ENCODE measurements at regions not wholly inside any gene's neighbourhood (a gene's known extent, or its start where the extent isn't known, plus 50 kb on each side); places are given as distances from the start of the nearest gene placed in this dataset.

DNA sequence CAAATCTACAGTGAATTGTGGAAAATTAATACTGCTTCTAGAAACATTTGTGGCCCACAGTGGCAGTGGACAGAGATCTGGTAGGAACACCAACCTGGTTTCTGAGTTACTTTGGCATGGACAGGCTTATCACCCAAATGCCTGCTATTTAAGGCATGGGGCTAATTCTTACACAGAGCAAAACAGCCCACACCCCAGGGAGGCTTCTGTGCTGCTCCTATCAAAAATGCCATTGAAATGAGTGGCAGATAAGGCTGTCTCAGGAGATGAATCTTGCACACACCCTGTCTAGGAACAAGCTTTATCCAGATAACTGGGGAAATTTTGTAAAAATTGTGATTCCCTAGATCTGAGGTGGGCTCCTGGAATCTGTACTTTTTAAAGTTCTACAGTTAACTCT, 307.1 kb downstream of the TLE1 start:
- no peak for TF ChIP-seq EZH2 (IDR thresholded peaks at IDR 0.05)
- TF ChIP-seq, protein P1, sequence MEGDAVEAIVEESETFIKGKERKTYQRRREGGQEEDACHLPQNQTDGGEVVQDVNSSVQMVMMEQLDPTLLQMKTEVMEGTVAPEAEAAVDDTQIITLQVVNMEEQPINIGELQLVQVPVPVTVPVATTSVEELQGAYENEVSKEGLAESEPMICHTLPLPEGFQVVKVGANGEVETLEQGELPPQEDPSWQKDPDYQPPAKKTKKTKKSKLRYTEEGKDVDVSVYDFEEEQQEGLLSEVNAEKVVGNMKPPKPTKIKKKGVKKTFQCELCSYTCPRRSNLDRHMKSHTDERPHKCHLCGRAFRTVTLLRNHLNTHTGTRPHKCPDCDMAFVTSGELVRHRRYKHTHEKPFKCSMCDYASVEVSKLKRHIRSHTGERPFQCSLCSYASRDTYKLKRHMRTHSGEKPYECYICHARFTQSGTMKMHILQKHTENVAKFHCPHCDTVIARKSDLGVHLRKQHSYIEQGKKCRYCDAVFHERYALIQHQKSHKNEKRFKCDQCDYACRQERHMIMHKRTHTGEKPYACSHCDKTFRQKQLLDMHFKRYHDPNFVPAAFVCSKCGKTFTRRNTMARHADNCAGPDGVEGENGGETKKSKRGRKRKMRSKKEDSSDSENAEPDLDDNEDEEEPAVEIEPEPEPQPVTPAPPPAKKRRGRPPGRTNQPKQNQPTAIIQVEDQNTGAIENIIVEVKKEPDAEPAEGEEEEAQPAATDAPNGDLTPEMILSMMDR (IDR thresholded peaks at IDR 0.05): no peak

All from neural progenitor cell (in vitro differentiated cells).